IMR-90 (cell line): ENCODE measurements at regions not wholly inside any gene's neighbourhood (a gene's known extent, or its start where the extent isn't known, plus 50 kb on each side); places are given as distances from the start of the nearest gene placed in this dataset.

Source experiments
- ATAC-seq: fragments of 200-7000 bp; cut with Tn5 transposase; 2 replicates; pipeline ENCODE4 v1.9.1; 2020; ENCODE audit warnings: low read depth, mild to moderate bottlenecking, moderate library complexity
- BruUV-seq: library from RNA; stranded (reverse); fragments of 400-500 nt; replicated peaks from 2 replicates; lab custom pipeline; 2021; lab: Mats Ljungman, UMichigan
- CTCF ChIA-PET: fragments of 300-600 bp; formaldehyde crosslinking; extraction: SDS; loops from one replicate; lab custom pipeline; 2021; ENCODE audit warnings: antibody characterized with exemption; lab: Yijun Ruan, JAX
- POLR2A ChIA-PET: fragments of 300-600 bp; sonication (Branson Sonifier 250); formaldehyde crosslinking; loops from one replicate; lab custom pipeline; 2022; ENCODE audit warnings: antibody characterized with exemption; ENCODE audit not compliant: unreplicated experiment; lab: Charles Lee
- DNase-seq: peaks from one replicate; pipeline ENCODE4 v3.0.0; 2013
- H2AFZ ChIP-seq: replicated peaks from 2 replicates; pipeline ENCODE3; 2013; ENCODE audit warnings: low read length, mild to moderate bottlenecking; ENCODE audit not compliant: poor library complexity
- H2AK5ac ChIP-seq: 2 replicates; pipeline ENCODE4 v1.6.1; 2013; ENCODE audit warnings: low read depth, low read length, inconsistent platforms
- H2AK9ac ChIP-seq: replicated peaks from 2 replicates; pipeline ENCODE3; 2013; ENCODE audit warnings: mild to moderate bottlenecking, low read depth, low read length, moderate library complexity; ENCODE audit not compliant: poor library complexity
- H2BK120ac ChIP-seq: 2 replicates; pipeline ENCODE4 v1.6.1; 2013; ENCODE audit warnings: low read depth, low read length, inconsistent platforms
- H2BK15ac ChIP-seq: 3 replicates; pipeline ENCODE4 v1.6.1; 2013; ENCODE audit warnings: low read depth, low read length, inconsistent platforms
- H2BK20ac ChIP-seq: 2 replicates; pipeline ENCODE4 v1.6.1; 2013; ENCODE audit warnings: low read depth, mild to moderate bottlenecking, inconsistent platforms, low read length, moderate library complexity
- H2BK5ac ChIP-seq: 2 replicates; pipeline ENCODE4 v1.6.1; 2013; ENCODE audit warnings: mild to moderate bottlenecking, low read depth, low read length, inconsistent platforms; ENCODE audit not compliant: poor library complexity, severe bottlenecking
- H3K14ac ChIP-seq: replicated peaks from 2 replicates; pipeline ENCODE4 v1.6.1; 2013; ENCODE audit warnings: low read depth, low read length, inconsistent platforms
- H3K18ac ChIP-seq: 2 replicates; pipeline ENCODE4 v1.6.1; 2013; ENCODE audit warnings: low read depth, low read length, control low read depth
- H3K23ac ChIP-seq: 2 replicates; pipeline ENCODE4 v1.6.1; 2013; ENCODE audit warnings: low read depth, low read length, inconsistent platforms
- H3K27ac ChIP-seq: 2 replicates; pipeline ENCODE4 v1.5.1; 2013; ENCODE audit warnings: mild to moderate bottlenecking, control low read depth, low read length; ENCODE audit not compliant: insufficient read depth
- H3K27me3 ChIP-seq: 2 replicates; pipeline ENCODE4 v1.6.1; 2013; ENCODE audit warnings: low read length; ENCODE audit not compliant: control insufficient read depth, insufficient read depth
- H3K36me3 ChIP-seq: 2 replicates; pipeline ENCODE4 v1.6.1; 2013; ENCODE audit warnings: low read length, mixed read lengths; ENCODE audit not compliant: control insufficient read depth, insufficient read depth
- H3K4ac ChIP-seq: 2 replicates; pipeline ENCODE4 v1.6.1; 2013; ENCODE audit warnings: low read depth, low read length, inconsistent platforms
- H3K4me1 ChIP-seq: 2 replicates; pipeline ENCODE4 v1.6.1; 2013; ENCODE audit warnings: low read length, mixed read lengths; ENCODE audit not compliant: control insufficient read depth, insufficient read depth
- H3K4me2 ChIP-seq: 2 replicates; pipeline ENCODE4 v1.6.1; 2013; ENCODE audit warnings: low read depth, mild to moderate bottlenecking, control low read depth, low read length, moderate library complexity
- H3K4me3 ChIP-seq: 2 replicates; pipeline ENCODE4 v1.5.1; 2013; ENCODE audit warnings: low read depth, mild to moderate bottlenecking, control low read depth, low read length, moderate library complexity; ENCODE audit not compliant: insufficient read depth
- H3K56ac ChIP-seq: 2 replicates; pipeline ENCODE4 v1.6.1; 2013; ENCODE audit warnings: low read length, inconsistent platforms; ENCODE audit not compliant: insufficient read depth; ENCODE audit errors: extremely low read depth
- H3K79me1 ChIP-seq, 2 experiments: 2 replicates each; pipeline ENCODE4 v1.6.1; 2013; ENCODE audit warnings: low read length in 2 of 2, inconsistent platforms in 1 of 2, low read depth in 1 of 2
- H3K9ac ChIP-seq: 2 replicates; pipeline ENCODE4 v1.6.1; 2013; ENCODE audit warnings: low read depth, low read length, control low read depth
- H3K9me1 ChIP-seq: 2 replicates; pipeline ENCODE4 v1.6.1; 2013; ENCODE audit warnings: low read length, inconsistent platforms; ENCODE audit not compliant: insufficient read depth
- H3K9me3 ChIP-seq: 2 replicates; pipeline ENCODE4 v1.6.1; 2013; ENCODE audit warnings: low read length; ENCODE audit not compliant: control insufficient read depth, insufficient read depth
- H4K20me1 ChIP-seq: 2 replicates; pipeline ENCODE4 v1.6.1; 2013; ENCODE audit warnings: low read length, inconsistent platforms; ENCODE audit not compliant: insufficient read depth
- H4K5ac ChIP-seq: 2 replicates; pipeline ENCODE4 v1.6.1; 2013; ENCODE audit warnings: mild to moderate bottlenecking, low read depth, low read length, control low read depth
- H4K8ac ChIP-seq, 2 experiments: 2 replicates each; pipeline ENCODE4 v1.6.1; 2013; ENCODE audit warnings: low read depth in 2 of 2, low read length in 2 of 2, control low read depth in 1 of 2, inconsistent platforms in 1 of 2
- H4K91ac ChIP-seq: 2 replicates; pipeline ENCODE4 v1.6.1; 2013; ENCODE audit warnings: low read depth, low read length, inconsistent platforms; ENCODE audit not compliant: insufficient read depth
- FOS ChIP-seq: fragments of 150-350 bp; IDR thresholded peaks from 2 replicates; pipeline ENCODE4 v1.6.1; 2016; ENCODE audit warnings: low read depth, low read length
- MAFK ChIP-seq: IDR thresholded peaks from 2 replicates; pipeline ENCODE4 v1.6.1; 2012; ENCODE audit warnings: low read depth, low read length, improper control_type of control experiment
- MXI1 ChIP-seq: IDR thresholded peaks from 2 replicates; pipeline ENCODE4 v1.6.1; 2012; ENCODE audit warnings: low read depth, mild to moderate bottlenecking, low read length, moderate library complexity, borderline replicate concordance
- NFE2L2 ChIP-seq: fragments of 150-350 bp; IDR thresholded peaks from 2 replicates; pipeline ENCODE4 v1.6.1; 2016; ENCODE audit warnings: low read depth, mild to moderate bottlenecking, low read length
- RAD21 ChIP-seq: IDR thresholded peaks from 2 replicates; pipeline ENCODE4 v1.6.1; 2012; ENCODE audit warnings: low read length, improper control_type of control experiment
- RCOR1 ChIP-seq: IDR thresholded peaks from 2 replicates; pipeline ENCODE4 v1.6.1; 2012; ENCODE audit warnings: mild to moderate bottlenecking, low read length, improper control_type of control experiment; ENCODE audit not compliant: insufficient replicate concordance
- RFX5 ChIP-seq: IDR thresholded peaks from 2 replicates; pipeline ENCODE4 v1.8.0; 2012; ENCODE audit warnings: low read depth, mild to moderate bottlenecking, low read length, moderate library complexity
- WGBS, 2 experiments: methylation state at CpG; one replicate each; pipeline versions ENCODE4 v1.1.5 to v1.1.7; 2013; ENCODE audit warnings: missing lambda C conversion rate in 2 of 2; ENCODE audit not compliant: insufficient read length in 1 of 2; ENCODE audit errors: extremely low coverage in 2 of 2; 5-methylcytosine and 5-hydroxymethylcytosine counted together
- dilution Hi-C: fragments of 300-500 bp; cut with HindIII; formaldehyde crosslinking; loops from one replicate; pipeline ENCODE4 v1.14.3; 2018; ENCODE audit warnings: low sequenced_read_pairs; ENCODE audit not compliant: unreplicated experiment
- in situ Hi-C: fragments of 300-500 bp; cut with MboI; formaldehyde crosslinking; loops from 3 replicates; pipeline ENCODE4 v1.14.3; 2019; ENCODE audit warnings: low sequenced_read_pairs, inconsistent platforms, mixed read lengths
- intact Hi-C: fragments of 100-400 bp; cut with micrococcal nuclease; formaldehyde crosslinking; loops from 2 replicates; pipeline ENCODE4 v1.10.0; 2022

DNA sequence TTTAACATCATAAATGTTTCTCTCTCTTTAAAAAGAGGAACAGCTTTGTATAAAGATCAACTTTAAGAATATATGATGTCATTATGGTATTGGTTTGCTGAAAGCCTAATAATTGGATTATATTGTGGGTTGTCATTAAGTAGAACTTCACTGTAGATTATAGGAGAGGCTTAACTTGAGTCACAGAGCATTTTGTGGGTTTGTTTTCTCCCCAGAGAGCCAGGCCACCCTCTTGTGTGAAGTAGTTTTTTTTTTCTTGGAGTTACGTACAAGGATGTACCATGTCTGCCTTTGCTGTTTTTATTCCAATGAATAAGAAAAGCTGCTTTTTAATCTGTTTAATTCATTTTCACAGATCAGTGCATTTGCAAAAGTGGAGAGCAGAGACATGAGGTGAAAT lies 354.8 kb upstream of the TBL1XR1 start:
- dilution Hi-C loops, result no loop called here
- no peak overlapping the region for H2AK5ac ChIP-seq
- no peaks in the 10 kb centered on the region for H3K79me1 ChIP-seq
- in situ Hi-C loops, result no loop called here
- no peak overlapping the region for H2BK120ac ChIP-seq
- H3K14ac ChIP-seq, result no peak overlapping the region
- no peak overlapping the region for H4K8ac ChIP-seq
- H4K91ac ChIP-seq, result no peak overlapping the region
- H3K27ac ChIP-seq, result no peak overlapping the region
- no peak overlapping the region for H3K18ac ChIP-seq
- no peak for TF ChIP-seq NFE2L2
- TF ChIP-seq RFX5, result no peak
- no peak for TF ChIP-seq MAFK
- no peak for TF ChIP-seq MXI1
- no peak for TF ChIP-seq RAD21
- TF ChIP-seq FOS, result no peak
- no peak for TF ChIP-seq RCOR1
- H3K36me3 ChIP-seq, result no peaks in the 10 kb centered on the region
- BruUV-seq, result no TSS peak
- no peak overlapping the region for H2BK20ac ChIP-seq
- peaks cover 2% of the 10 kb centered on the region for H3K4me1 ChIP-seq
- POLR2A ChIA-PET, result no interaction called here
- CTCF ChIA-PET, result no interaction called here
- H3K4me2 ChIP-seq, result no peak overlapping the region
- DNase-seq (no peak), ATAC-seq (no peak)
- H3K9me3 ChIP-seq, result no peaks in the 10 kb centered on the region
- no peak overlapping the region for H3K56ac ChIP-seq
- H3K27me3 ChIP-seq, result no peaks in the 10 kb centered on the region
- no peak overlapping the region for H2BK15ac ChIP-seq
- H2AFZ ChIP-seq, result no peak overlapping the region
- no peak overlapping the region for H2BK5ac ChIP-seq
- no CpG with 5 or more reads among the region's 1 CpG for WGBS, 2 experiments
- no peak overlapping the region for H3K4ac ChIP-seq
- no peaks in the 10 kb centered on the region for H4K20me1 ChIP-seq
- H3K23ac ChIP-seq, result no peak overlapping the region
- H3K4me3 ChIP-seq, result no peak overlapping the region
- no peak overlapping the region for H3K9ac ChIP-seq
- intact Hi-C loops, result no loop called here
- no peak overlapping the region for H4K5ac ChIP-seq
- H2AK9ac ChIP-seq, result no peak overlapping the region
- H3K9me1 ChIP-seq, result no peaks in the 10 kb centered on the region
